ENCODE measurements at regions not wholly inside any gene's neighbourhood (a gene's known extent, or its start where the extent isn't known, plus 50 kb on each side); places are given as distances from the start of the nearest gene placed in this dataset.
"Not testable (repeated sequence)": the region's sequence is repeated elsewhere in the genome, so short reads cannot be mapped to it uniquely, and the experiment has no call there.

DNA sequence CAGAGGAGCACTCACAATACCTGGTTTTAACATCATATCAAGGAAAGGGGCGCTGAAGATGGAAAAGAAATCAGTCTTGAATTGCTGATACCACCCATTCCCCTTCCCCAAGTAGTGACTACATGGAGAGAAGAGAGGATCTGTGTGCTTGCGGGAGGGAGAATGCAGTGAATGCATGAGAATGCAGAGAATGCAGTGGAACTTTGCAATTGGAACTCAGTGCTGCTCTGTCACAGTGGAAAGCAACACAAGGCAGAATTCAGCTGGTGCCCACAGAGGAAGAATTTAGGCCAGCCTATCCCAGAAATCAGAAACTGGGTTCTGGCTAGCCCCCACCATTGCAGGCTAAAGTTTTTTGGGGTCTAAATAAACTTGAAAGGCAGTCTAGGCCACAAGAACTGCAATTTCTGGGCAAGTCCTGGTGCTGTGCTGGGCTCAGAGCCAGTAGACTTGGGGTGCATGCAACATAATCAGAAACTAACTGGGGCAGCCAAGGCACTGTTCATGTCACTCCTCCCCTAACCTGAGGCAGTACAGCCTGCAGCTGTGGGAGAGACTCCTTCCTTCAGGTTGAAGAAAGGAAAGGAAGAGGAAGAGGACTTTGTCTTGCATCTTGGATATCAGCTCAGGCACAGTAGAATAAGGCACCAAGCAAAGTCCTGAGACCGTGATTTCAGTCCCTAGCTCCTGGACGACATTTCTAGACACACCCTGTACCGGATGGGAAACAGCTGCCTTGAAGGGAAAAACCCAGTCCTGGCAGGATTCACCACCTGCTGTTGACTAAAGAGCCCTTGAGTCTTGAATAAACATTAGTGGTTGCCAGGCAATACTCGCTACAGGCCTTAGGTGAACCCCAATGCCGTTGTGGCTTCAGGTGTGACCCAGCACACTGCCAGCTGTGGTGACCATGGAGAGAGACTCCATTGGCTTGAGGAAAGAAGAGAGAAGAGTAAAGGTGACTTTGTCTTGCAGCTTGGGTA, 329.3 kb downstream of the TBL1XR1 start:
- no peak for DNase-seq

- no peak for DNase-seq
Measured at GRCh38 chr3:176861137-176861536, 336.1 kb downstream of the TBL1XR1 start.

GRCh38 chr3:176856721-176857120, 340.6 kb downstream of the TBL1XR1 start:
- no peak for DNase-seq

DNA sequence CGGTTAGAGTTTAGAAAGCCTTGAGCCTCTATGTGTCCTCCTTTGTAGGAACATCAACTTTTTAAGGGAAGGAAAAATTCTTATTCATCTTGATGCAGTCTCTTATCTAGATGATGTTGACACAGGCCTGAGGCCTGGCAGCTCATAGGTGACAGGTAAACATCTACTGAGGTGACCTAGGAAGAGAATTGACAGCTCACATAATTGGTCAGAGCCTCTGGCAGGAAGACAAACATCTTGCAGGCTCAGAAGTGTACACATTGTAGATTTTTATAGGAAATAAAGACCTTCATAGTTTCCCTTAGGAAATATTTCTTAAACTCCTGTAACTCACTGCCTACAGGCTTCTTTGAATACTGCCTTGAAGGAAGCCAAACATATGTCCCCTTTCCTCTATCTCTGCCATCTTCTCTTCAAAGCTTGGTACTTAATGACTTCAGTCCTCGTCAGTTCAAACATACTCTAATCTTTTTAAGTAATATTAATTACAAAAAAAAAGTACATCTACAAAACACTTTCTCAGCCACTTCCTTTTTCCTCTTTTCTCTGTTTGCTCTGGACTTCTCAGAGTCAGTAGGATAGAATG, 341.3 kb downstream of the TBL1XR1 start:
- no peak for DNase-seq

GRCh38 chr3:176855213-176855612, 342.1 kb downstream of the TBL1XR1 start:
- no peak for DNase-seq

GRCh38 chr3:176850498-176850897, 346.8 kb downstream of the TBL1XR1 start:
- DNase-seq = no peak

DNA sequence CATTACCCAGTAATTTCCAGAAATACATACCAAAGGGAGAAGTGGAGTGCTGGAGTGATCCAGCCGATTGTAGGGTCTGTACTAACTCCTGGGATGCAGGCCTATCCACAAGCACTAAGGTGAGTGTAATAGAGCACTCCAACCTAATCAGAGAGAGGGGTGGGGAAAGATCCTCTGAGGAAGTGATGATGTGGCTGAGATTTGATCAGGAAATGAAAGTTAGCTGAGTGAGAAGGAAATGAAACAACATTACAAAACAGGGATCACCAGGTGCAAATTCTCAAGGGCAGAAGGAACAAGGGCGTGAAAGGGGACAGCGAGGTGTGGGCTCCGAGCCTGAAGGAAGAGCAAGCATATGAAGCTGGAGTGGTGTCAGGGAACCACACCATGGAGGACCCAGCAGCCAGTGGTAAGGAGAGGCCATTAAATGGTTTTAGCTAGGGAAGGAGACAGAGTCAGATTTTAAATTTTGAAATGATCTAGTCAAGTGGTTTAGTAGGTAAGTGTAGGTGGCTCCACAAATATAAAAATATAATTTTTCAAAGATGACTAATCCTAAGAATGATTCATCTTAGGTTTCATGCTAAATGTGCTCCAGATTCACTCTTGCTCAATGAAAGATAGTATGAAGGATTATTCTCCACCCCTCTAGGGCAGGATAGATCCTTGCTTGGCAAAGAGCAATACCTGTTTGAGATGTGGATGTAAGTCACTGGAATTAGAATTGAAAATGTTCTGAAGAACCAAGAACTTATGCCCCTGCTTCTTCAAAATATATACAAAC, 348.7 kb downstream of the TBL1XR1 start:
- DNase-seq = no peak

GRCh38 chr3:176842914-176843313, 354.4 kb downstream of the TBL1XR1 start:
- DNase-seq = no peak

GRCh38 chr3:176840641-176841286, 356.5 kb downstream of the TBL1XR1 start:
- DNase-seq = no peak

DNA sequence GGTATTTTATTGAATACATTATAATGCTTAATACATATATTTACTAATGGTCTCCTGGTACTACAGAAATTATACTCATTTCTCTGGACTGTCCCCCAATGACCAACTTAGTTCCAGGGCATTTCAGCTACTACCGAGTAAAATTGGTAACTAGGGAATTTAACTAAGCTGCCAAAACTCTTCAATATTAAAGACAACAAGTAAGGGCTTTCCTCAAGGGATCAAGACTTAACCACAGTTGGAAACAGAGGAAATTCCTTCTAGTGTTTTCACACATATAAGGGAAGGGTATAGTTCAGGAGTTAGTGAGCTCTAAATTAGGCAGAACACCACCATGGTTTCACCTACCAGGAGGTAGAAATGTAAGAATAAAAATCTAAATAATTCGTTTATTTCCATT, 357.4 kb downstream of the TBL1XR1 start:
- DNase-seq = no peak

DNA sequence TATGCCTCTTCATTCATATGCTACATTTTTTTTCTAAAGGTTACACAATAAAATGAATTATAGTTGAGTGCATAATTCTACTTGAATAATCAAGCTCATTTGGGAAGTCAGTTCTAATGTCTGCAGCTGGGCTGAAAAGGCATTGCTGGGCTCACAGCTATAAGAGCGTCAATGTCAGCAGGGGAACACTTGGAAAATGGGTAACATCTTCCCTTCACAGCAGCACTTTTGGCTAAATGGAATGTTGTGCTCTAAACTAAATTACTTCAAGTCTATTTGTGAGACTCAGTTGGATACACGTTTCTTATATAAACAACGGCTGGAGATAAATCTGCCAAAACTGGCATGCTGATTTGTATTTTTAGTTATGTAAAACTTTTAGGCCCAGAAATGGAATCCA, 357.8 kb downstream of the TBL1XR1 start:
- DNase-seq = no peak

DNA sequence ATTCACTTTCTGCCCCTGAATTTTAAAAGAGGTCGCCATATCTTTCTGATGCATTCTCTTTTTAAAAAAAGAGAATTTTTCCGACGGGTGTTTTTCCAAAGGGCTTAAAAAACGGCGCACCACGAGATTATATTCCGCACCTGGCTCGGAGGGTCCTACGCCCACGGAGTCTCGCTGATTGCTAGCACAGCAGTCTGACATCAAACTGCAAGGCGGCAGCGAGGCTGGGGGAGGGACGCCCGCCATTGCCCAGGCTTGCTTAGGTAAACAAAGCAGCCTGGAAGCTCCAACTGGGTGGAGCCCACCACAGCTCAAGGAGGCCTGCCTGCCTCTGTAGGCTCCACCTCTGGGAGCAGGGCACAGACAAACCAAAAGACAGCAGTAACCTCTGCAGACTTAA, 370.0 kb downstream of the TBL1XR1 start:
- not testable (repeated sequence) for DNase-seq

- DNase-seq = no peak
Measured at GRCh38 chr3:176824811-176825210, 372.5 kb downstream of the TBL1XR1 start.

- DNase-seq = no peak
Measured at GRCh38 chr3:176820764-176821163, 376.5 kb downstream of the TBL1XR1 start.

- no peak for DNase-seq
Measured at GRCh38 chr3:176816937-176817336, 380.3 kb downstream of the TBL1XR1 start.

GRCh38 chr3:176814285-176814684, 383.0 kb downstream of the TBL1XR1 start:
- peak; percentile 56 for DNase-seq

DNA sequence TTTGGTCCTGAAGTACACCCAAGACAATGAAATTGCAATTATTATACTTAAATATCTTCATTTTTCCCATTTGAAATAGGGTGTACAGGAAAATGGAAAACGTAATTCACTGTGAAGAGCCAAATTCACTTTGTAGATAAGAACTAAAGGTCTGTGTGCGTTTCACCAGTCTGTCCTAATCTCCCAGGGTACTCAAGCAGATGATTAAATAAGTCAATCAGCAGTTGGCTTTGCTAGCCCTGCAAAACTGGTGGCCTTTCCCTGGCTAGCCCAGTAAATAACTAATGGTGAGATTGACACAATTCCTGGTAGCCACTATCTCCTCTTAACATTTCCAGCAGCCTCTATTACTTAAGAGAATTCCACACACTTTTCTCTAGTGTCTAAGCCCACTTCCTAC, 389.3 kb downstream of the TBL1XR1 start:
- no peak for DNase-seq

DNA sequence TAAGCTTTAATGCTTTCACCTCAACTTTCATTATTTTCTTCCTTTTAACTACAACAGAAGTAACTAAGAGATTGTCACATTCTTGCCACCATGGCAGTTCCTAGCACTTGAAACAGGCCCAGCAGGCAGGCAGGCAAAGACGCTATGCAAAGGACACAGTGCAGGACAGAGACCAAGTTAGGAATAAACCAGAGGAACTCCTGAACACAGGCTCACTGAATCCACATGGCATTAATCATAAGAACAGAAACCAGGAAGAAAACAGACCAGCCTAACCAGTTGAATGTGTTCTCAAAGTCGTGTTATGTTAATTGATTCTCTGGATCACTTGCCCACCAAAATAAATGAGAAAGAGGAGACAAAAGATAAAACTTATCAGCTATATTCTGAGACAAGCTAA, 397.6 kb downstream of the TBL1XR1 start:
- no peak for DNase-seq

DNA sequence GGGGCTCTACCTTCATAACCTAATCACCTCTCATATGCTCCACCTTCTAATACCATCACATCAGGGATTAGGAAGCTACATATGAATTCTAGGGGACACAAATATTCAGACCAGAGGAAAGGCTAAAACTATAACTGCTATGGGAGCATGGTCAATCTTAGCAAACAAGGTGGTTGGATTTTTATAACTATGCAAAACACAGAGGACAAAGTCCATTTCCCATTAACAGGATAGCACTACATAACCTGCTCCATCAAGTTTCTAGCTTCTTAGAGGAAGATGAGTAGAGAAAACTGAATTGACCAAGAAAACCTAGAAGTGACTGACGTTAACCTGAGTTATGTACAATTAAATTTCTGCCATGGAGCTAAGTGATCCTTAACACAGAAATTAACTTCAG, 398.6 kb downstream of the TBL1XR1 start:
- DNase-seq = no peak

DNA sequence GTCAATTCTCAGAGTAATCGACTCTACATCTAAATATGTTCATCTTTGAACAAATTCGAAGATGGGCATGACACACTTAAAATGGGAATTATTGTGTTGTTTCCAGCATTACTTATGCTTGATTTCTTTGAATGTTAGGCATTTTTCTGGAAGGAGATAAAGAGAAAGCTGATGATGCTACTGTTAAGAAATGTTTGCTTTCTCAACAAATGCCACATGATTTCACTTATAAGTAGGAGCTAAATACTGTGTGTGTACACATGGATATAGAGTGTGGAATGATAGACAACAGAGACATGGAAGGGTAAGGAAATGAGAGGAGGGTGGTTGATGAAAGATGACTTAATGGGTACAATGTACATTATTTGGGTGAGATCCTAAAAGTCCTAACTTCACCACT, 400.9 kb downstream of the TBL1XR1 start:
- DNase-seq = no peak

DNA sequence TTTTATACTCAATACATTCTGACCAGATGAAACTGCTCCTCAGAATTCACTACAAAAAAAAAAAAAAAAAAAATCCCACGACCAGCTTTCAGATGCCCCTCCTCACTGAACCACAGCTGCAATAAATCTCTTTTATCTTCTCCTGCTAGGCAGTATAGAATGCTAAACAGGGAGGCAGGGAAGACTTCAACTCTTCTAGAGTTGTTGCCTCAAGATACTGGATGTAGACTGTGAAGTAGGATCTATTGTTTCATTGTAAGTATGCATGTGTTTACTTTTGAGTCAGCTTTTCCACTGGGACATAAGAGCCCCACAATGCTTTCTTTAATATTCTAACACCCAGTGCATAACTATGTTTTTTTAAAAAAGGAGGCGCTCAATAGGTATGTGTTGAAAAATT, 401.4 kb downstream of the TBL1XR1 start:
- DNase-seq = no peak

GRCh38 chr3:176794406-176794805, 402.9 kb downstream of the TBL1XR1 start:
- DNase-seq = no peak

DNA sequence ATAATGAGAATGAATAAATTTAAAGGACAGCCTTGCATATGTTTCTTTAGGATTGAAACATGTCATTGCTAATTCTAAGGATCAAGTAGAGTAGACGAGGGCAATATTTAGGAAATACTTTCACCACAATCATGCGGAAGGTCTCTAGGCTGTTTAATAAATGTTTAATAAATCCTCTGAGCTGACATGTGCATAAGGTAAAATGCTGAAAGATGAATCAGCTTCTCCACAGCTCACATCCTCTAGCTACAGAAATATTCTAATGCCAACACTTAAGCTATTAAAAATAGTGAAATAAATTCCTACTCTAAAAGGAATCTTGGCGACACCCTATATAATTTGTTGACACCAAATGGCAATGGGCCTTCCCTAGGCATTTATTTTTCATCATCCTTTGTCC, 407.3 kb downstream of the TBL1XR1 start:
- DNase-seq = no peak

Measured in NCI-H1048 (cell line).